ENCODE measurements at regions not wholly inside any gene's neighbourhood (a gene's known extent, or its start where the extent isn't known, plus 50 kb on each side); places are given as distances from the start of the nearest gene placed in this dataset.
A peak's percentile ranks its signal among the peaks of the same experiment; 100 is the strongest.

GRCh38 chr10:4053940-4054339, 268.9 kb upstream of the KLF6 start:
- Histone ChIP-seq H3K4me1 (ENCODE audit: control insufficient read depth, insufficient read depth, low read length) (no peaks in the 10 kb centered on the region), H3K4me3 (ENCODE audit: low read length) (no peak overlapping the region), H3K27me3 (ENCODE audit: control insufficient read depth, insufficient read depth, low read length) (no peaks in the 10 kb centered on the region), H3K9me3 (ENCODE audit: control insufficient read depth, insufficient read depth, low read length) (no peaks in the 10 kb centered on the region), H3K36me3 (ENCODE audit: control insufficient read depth, insufficient read depth, low read length) (no peaks in the 10 kb centered on the region), H3K27ac (ENCODE audit: low read length) (no peak overlapping the region)
- no peaks in the 10 kb centered on the region for H3K36me3 Mint-ChIP-seq
- TF ChIP-seq CTCF (IDR thresholded peaks at IDR 0.05): no peak
- peaks cover 5 to 11% of the 10 kb centered on the region in 2 donors for H3K4me1 Mint-ChIP-seq
- H3K9me3 Mint-ChIP-seq: no peaks in the 10 kb centered on the region
- ATAC-seq: no peak
- no peak for DNase-seq
- H3K27me3 Mint-ChIP-seq (ENCODE audit: low read depth in 2 of 2): peaks cover 4 to 18% of the 10 kb centered on the region in 2 donors
- H3K4me3 Mint-ChIP-seq: no peak overlapping the region
- 76% methylated on average over 4 of the region's 8 CpGs for WGBS (ENCODE audit: insufficient coverage)
- no peak overlapping the region for H3K27ac Mint-ChIP-seq
- intact Hi-C loops (cut with micrococcal nuclease): no loop called here

- Mint-ChIP-seq H3K4me3 (peak overlapping the region; percentile 70), H3K27ac (peak overlapping the region in 1 of 2 donors; percentile 62), H3K4me1 (peaks cover 5 to 11% of the 10 kb centered on the region in 2 donors), H3K27me3 (ENCODE audit: low read depth in 2 of 2) (peaks cover 4 to 23% of the 10 kb centered on the region in 2 donors), H3K9me3 (no peaks in the 10 kb centered on the region), H3K36me3 (no peaks in the 10 kb centered on the region)
- Histone ChIP-seq H3K9me3 (ENCODE audit: control insufficient read depth, insufficient read depth, low read length) (no peaks in the 10 kb centered on the region), H3K27ac (ENCODE audit: low read length) (no peak overlapping the region), H3K4me3 (ENCODE audit: low read length) (no peak overlapping the region), H3K4me1 (ENCODE audit: control insufficient read depth, insufficient read depth, low read length) (no peaks in the 10 kb centered on the region), H3K27me3 (ENCODE audit: control insufficient read depth, insufficient read depth, low read length) (no peaks in the 10 kb centered on the region), H3K36me3 (ENCODE audit: control insufficient read depth, insufficient read depth, low read length) (no peaks in the 10 kb centered on the region)
- no peak for DNase-seq
- no peak for ATAC-seq
- intact Hi-C loops (cut with micrococcal nuclease): no loop called here
- 91% methylated on average over 9 of the region's 9 CpGs for WGBS (ENCODE audit: insufficient coverage)
- TF ChIP-seq CTCF (IDR thresholded peaks at IDR 0.05): no peak
Measured at GRCh38 chr10:4051641-4052151, 266.7 kb upstream of the KLF6 start.

- no peak for TF ChIP-seq CTCF (IDR thresholded peaks at IDR 0.05)
- Mint-ChIP-seq H3K4me3 (peak overlapping the region; percentile 70), H3K4me1 (peaks cover 5 to 11% of the 10 kb centered on the region in 2 donors), H3K36me3 (no peaks in the 10 kb centered on the region), H3K27ac (peak overlapping the region in 1 of 2 donors; percentile 62), H3K9me3 (no peaks in the 10 kb centered on the region), H3K27me3 (ENCODE audit: low read depth in 2 of 2) (peaks cover 4 to 23% of the 10 kb centered on the region in 2 donors)
- H3K27me3 ChIP-seq (ENCODE audit: control insufficient read depth, insufficient read depth, low read length): no peaks in the 10 kb centered on the region
- H3K4me3 ChIP-seq (ENCODE audit: low read length): no peak overlapping the region
- DNase-seq: no peak
- no peak for ATAC-seq
- H3K4me1 ChIP-seq (ENCODE audit: control insufficient read depth, insufficient read depth, low read length): no peaks in the 10 kb centered on the region
- H3K9me3 ChIP-seq (ENCODE audit: control insufficient read depth, insufficient read depth, low read length): no peaks in the 10 kb centered on the region
- no peaks in the 10 kb centered on the region for H3K36me3 ChIP-seq (ENCODE audit: control insufficient read depth, insufficient read depth, low read length)
- H3K27ac ChIP-seq (ENCODE audit: low read length): no peak overlapping the region
- intact Hi-C loops (cut with micrococcal nuclease): no loop called here
- 49% methylated on average over 2 of the region's 8 CpGs for WGBS (ENCODE audit: insufficient coverage)
Measured at GRCh38 chr10:4051011-4051640, 266.1 kb upstream of the KLF6 start.

- Histone ChIP-seq H3K27me3 (ENCODE audit: control insufficient read depth, insufficient read depth, low read length) (no peaks in the 10 kb centered on the region), H3K4me1 (ENCODE audit: control insufficient read depth, insufficient read depth, low read length) (no peaks in the 10 kb centered on the region), H3K4me3 (ENCODE audit: low read length) (no peak overlapping the region), H3K36me3 (ENCODE audit: control insufficient read depth, insufficient read depth, low read length) (no peaks in the 10 kb centered on the region), H3K9me3 (ENCODE audit: control insufficient read depth, insufficient read depth, low read length) (no peaks in the 10 kb centered on the region), H3K27ac (ENCODE audit: low read length) (no peak overlapping the region)
- TF ChIP-seq CTCF (IDR thresholded peaks at IDR 0.05): no peak
- intact Hi-C loops (cut with micrococcal nuclease): no loop called here
- no peak overlapping the region for H3K27ac Mint-ChIP-seq
- DNase-seq (no peak), ATAC-seq (no peak)
- H3K27me3 Mint-ChIP-seq (ENCODE audit: low read depth in 2 of 2): peaks cover 4 to 23% of the 10 kb centered on the region in 2 donors
- peaks cover 5 to 11% of the 10 kb centered on the region in 2 donors for H3K4me1 Mint-ChIP-seq
- H3K9me3 Mint-ChIP-seq: no peaks in the 10 kb centered on the region
- 97% methylated on average over 3 of the region's 4 CpGs for WGBS (ENCODE audit: insufficient coverage)
- H3K4me3 Mint-ChIP-seq: no peak overlapping the region
- no peaks in the 10 kb centered on the region for H3K36me3 Mint-ChIP-seq
Measured at GRCh38 chr10:4050061-4050460, 265.1 kb upstream of the KLF6 start.

All from natural killer cell (primary cell).